Stimulated activated CD8-positive, alpha-beta memory T cell treated with anti-CD3 and anti-CD28 coated beads, Interleukin-4, amount 100 ng/mL, for 48 hours (primary cell): ENCODE measurements at regions not wholly inside any gene's neighbourhood (a gene's known extent, or its start where the extent isn't known, plus 50 kb on each side); places are given as distances from the start of the nearest gene placed in this dataset.

Experiments used
- DNase-seq: peaks from one replicate; pipeline ENCODE4 v3.0.0-alpha.2; 2020

DNA sequence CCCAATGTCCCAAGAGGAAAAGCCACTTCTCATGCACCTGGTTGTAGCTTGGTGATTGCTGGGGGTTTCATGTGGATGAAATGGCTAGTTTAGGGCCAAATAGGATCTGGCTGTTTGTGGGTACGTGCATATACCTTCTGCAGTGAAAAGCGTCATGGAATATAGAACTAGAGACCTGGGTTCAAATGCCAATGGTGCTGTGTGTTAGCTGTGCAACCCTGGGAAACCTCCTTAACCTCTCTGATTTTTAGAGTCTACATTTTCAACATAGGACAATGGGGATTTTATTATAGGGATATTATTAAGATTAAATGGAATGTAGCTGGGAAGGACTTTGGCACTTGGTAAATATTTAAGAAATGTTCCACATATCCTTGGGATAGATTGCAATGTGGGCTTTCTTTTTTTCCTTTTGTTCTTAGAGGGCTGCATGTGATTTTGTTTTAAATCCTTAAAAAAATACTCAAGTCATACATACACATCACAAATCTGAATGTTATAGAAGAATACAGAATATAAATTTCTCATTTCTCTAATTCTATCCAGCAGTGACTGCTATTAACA lies 112.6 kb upstream of the E2F8 start:
- DNase-seq, result no peak

DNA sequence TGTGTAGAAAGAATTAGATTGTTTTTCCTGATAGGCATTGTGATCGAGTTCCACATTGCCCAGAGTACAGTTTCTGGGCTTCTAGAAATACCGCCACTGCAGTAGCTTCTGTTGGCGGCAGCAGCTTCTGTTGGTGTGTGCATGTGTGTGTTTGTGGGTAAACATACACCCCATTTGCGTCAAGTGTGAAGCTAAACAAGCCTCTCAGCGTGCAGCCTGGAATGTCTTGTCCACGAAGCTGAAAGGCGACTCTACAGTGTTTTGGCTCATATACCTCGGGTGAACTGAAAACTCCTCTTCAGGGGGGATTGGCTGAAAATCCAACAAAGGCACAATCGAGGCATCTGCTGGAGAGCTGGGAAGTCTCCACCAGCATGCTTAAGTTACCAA lies 112.0 kb upstream of the E2F8 start:
- DNase-seq, result no peak

DNA sequence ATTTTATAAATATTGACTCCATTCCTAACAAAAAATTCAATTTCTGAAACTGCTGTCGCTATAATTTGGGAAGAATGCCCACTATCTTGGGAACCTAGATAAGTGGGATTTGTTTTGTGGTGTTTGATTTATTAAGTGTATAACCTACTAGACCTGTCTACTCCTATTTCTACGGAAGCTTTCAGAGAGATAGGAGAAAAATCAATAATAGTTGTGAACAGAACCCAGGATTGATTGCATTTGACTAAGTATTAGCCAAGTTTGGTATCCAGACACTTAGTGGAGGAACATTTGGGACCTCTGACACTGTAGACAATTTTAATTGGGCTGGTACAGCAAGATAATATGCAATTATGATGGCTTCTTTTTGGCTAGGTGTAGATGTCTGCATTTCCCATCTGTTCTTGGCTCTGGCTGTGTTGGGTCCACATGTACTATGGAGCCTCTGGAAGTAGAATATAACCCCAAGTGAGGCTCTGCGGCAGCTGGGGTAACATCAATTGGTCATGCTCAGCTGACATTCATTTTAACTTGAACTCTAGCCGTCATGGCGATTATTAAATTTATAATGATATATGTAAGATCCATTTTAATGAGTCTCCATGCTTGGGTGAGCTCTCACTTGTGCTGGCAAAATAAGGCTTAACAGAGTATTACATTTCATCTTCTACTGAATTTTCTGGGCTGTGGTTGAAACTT lies 111.5 kb upstream of the E2F8 start:
- DNase-seq, result no peak

DNA sequence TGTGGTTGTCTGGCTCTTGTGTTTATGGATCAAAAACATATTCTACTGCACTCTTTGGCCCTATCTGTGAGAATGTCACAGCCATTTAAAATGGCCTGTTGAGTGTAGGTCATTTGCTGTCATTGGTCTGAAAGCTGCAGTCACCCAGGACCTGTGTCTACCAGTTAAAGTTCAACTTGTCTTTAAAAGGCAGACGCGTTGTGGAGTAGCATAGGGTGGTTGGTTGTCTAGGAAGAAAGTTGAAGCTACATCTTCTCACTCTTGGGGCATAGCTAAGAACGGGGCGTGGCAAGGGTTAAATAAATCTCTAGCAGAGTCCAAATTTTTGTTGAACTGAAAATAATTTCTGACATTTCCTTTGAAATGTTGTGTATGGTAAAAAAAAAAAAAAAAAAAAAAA lies 110.7 kb upstream of the E2F8 start:
- no peak for DNase-seq

DNA sequence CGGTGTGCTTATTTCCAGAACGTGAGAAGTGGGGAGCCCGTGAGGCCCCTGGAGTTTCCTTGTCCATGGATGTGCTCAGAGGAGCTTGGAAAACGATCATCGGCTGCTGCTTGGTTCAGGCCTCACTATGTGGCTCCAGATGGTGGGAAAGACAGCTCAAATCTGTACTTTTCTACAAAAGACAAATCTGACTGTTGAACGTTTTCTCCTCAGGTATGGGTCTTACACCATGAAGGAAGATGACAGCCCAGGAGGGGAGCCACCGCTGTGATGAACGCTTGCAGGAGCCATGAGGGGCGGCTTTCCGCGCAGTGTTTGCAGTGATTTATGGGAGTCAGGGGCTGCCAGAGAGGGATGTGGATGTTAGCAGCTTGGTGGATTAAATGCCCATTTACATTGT lies 109.4 kb upstream of the E2F8 start:
- no peak for DNase-seq

DNA sequence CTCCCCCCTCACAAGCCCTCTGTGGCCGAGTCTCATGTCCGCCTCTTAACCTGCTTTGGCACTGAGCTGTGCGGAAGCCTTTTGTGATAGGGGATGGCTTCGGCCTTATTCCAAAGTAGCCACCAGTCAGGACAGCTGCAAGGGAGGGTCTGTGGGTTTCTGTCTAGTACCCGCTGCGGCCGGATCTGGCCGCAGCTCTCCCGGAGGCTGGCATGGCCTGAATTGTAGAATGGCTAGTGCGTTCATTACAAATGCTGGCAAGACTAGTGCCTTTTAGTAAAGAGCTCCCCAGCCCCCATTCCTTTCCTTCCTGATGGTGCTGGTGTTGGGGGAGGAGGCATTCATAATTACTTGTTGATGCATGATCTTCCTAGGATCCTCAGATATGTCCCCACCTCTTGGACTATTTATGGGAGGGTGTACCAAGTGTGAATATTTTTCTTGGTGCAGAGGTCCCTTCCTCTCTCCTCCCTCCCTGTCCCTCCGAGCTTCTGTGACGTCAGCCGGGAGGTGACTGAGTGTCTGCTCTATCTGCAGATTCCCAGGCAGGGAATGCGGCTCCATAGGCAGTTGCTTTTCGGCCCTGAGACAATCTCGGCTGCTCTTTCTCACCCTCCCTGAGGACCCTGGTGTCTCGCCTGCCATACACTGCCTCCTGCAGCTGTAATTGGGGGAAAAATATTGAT lies 108.7 kb upstream of the E2F8 start:
- DNase-seq, result no peak

DNA sequence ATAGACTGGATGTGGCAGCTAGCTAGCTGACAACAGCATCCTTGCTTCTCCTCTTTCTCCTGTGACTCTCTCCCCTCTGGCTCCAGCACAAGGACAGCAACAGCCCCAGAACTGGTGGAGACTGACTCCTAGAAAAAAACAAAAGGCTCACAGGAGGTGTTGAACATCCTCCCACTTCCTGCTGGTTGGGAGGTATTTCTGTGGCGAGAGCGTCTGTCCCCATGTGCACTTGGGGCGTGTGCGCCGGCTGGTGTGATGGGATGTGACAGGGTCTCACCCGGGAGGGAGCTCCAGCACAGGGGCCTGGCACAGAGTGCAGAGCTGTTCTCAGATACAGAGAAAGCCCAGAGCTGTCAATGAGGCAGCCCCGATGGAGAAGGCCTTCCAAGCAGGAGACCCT lies 107.2 kb upstream of the E2F8 start:
- DNase-seq, result no peak

DNA sequence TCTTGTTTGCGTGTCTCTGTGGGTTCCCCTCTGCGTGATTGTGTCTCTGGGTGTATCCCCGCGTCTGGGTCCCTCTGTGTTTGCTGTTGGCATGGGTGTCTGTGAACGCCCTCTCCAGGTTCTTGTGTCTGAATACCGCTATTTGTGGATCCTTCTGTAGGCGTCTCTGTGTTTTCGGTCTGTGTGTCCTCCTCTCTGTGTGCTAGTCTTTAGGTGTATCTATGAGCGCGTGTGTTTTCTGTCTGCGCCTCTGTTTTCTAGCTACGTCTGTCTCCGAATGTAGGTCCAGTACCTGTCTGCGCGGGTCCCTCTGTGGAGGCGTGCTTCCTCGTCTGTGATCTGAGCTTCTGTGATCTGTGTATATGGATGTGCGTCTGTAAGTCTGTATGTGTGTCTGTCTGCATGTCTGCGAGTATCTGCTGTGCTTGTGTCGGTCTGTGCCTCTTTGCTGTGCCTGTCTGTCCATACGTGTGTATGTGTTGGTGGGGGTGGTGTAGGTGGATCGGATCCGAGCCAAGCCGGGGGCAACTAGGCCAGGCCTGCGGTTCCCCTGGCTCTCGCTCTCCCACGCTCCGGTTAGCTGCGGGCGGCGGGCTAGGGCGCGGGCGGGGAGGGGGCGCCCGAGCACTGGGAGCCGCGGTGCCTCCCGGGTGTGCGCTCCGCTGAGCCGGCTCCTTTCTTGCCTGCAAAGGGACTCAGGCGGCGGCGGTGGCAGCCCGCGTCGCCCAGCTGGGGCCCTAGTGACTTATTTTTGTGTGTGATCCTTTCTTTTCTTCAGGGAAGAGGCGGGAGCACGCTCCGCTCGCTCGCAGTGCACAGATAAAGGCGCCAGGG lies 105.3 kb upstream of the E2F8 start:
- DNase-seq, result no peak

DNA sequence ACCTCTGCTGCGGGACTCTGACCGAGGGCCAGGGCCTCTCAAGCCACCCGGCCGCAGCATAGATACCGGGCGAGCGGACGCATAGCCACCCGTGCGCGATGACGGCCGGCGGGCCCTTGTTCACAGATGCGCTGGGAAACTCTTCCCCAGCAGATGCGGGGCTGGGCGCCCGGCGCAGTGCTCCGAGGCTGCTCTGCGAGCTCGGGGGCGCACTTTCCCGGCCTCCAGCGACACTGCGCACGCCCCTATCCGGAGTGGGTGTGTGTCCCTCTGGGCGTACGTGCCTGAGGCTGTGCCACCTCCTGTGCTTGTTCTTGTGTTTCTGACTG lies 104.7 kb upstream of the E2F8 start:
- no peak for DNase-seq

DNA sequence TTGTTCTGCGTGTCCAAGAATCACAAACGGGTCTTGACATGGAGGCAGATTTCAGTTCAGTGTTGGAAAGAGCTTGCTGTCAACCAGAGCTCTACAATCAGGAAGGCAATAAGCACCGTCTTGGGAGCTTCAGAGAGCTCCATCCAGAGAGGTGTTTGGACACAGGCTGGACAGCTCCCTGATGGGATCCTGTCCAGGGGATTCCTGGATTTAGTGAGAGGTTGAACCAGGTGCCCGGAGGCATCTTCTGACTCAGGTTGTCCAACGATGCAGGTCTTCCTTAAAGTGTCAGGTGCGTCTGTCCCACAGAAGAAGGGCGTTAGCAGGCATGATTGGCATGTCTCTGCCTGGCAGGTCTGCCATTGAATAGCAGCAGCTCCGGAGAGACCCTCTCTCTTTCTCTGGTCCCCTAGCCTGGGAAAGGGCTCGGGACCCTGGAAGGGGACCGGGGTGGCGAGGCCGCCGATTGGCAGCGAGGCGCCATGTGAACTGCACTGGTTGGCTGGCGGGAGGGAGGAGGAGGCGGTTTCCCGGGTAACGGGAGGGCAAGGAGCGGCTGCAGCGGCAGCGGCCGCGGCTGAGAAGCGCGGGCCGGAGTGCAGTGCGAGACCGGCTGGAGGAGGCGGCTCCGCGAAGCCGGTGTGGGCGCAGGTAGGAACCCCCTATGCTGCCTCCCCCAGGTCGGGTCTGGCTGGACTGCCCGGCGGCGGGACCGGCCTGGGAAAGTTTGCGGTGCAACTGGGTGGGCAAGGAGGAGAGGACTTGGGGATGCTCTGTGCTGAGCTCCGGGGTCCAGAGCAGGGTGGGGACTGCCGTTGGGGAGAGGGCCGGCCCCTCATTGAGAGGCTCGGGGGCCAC lies 104.1 kb upstream of the E2F8 start:
- DNase-seq, result no peak

DNA sequence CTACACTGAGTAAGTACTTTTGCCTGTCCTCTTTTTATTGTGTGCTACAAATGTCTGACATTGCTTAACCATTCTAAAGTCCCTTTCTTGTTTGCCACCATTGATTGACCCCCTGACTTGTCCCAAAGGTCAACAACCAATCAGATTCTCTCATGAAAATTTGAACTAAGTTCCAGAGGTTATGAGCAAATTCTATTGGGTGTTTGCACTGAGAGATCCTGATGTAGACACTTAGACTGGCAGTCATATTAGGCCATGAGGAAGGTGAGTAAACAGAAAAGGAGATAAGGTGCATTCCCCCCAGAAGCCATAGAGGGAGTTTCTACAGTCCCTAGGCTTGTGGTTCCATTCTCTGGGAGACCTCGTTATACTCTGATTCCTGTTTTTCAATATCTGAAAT lies 101.3 kb upstream of the E2F8 start:
- DNase-seq, result no peak

DNA sequence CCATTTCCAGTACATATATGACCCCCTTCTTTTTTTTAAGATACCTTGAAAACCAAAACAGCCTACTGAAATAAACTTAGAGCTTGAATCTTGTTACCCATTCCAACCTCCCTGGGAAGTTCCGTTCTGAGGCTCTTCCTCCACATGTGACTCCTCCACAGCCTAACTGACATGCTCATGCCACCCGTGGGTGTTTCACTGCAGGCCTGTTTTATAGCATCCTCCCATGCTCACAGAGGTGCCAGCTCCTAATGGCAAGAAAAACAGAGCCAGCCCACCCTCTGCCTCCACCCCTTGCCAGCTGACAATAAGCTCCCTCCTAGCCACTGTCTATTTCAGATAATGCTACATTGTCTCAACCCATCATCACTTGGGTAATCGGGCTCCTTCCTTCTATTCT lies 97.6 kb upstream of the E2F8 start:
- DNase-seq, result no peak

DNA sequence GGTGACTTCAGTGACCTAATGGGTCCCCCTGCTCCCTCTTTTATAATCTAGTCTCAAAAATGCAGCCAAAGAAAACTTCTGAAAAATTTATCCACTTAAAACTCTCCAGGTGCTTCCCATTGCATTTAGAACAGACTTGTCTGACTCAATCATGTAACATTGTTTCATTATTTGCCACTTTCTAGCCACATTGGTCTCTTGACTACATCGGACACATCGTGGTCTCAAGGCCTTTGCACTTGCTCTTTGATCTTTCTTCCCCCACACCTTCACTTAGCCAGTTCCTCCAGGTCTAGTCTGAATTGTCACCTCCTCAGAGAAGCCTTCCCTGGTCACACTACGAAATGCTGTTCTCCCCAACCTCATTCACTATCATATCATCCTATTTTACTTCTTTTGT lies 97.0 kb upstream of the E2F8 start:
- no peak for DNase-seq

DNA sequence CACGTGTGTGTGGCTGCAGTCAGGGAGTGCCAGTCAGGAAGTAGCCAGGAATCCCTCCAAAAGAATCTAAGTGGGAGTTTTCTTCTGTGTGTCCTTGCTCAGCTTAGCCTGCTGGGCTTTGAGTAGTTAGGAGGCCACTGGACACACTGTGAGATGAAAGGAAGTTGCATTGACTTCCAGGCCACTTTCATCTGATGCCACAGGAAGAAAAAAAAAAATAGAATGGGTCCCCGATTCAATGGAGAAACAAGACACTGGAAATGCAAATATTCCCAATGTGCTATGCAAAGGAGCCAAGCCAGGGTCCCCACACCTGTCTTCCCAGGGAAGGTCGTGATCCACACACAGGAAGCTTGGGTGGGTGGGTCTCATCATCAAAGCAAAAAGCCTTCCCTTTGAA lies 95.6 kb upstream of the E2F8 start:
- no peak for DNase-seq

DNA sequence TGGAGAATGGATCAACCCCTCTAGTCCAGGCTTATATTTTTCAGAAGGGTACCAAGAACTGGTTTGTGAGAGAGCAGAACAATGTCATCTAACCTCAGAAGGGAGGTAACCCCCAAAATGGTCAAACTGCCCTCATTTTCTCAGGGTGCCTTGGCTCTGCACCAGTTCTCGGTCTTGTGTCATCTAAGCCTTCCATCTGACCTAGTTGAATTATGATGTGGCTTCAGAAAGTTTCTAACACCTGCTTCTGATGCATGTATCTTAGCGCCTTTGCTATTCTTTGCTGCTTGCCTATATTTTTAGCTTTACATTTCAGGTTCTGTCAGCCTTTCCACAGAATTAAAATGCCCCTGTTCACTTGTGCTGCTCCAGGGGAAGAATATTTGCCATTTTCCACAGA lies 91.7 kb upstream of the E2F8 start:
- DNase-seq, result no peak

DNA sequence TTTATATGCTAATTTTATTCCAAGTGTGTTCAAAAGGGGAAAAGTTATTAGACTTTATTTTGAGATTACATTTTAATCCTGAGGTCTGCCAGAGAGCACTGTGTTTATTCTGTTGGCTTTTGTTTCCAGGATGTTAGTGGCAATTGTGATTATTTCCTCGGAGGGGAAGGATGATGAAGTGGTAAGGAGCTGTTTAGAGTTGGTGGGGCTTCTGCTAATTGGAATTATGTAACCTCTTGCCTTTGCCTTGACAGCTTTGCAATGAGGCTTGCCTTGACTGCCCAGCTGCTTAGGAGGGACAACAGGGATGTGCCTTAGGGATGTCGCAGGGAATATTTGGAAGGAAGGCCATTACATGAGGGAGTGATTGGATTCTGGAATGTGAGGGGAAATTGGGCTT lies 89.7 kb upstream of the E2F8 start:
- no peak for DNase-seq

DNA sequence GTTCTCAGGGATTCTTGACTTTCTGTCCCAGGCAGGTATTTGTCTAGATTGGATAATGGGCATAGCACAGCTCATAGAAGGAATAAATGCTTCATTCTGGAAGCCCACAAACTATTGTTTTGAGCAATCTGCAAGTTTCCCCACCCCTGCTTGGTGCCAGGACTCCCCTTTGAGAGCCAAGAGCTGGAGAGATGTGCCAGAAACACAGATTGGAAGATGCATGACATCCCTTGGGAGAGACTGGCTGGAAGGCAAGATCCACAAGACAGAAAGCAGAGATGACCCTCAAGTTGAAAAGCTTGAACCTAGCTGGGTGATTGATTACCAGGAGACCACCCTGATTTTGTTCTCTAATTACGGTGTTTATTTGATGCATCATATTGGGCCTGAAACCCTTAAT lies 89.2 kb upstream of the E2F8 start:
- DNase-seq, result no peak

DNA sequence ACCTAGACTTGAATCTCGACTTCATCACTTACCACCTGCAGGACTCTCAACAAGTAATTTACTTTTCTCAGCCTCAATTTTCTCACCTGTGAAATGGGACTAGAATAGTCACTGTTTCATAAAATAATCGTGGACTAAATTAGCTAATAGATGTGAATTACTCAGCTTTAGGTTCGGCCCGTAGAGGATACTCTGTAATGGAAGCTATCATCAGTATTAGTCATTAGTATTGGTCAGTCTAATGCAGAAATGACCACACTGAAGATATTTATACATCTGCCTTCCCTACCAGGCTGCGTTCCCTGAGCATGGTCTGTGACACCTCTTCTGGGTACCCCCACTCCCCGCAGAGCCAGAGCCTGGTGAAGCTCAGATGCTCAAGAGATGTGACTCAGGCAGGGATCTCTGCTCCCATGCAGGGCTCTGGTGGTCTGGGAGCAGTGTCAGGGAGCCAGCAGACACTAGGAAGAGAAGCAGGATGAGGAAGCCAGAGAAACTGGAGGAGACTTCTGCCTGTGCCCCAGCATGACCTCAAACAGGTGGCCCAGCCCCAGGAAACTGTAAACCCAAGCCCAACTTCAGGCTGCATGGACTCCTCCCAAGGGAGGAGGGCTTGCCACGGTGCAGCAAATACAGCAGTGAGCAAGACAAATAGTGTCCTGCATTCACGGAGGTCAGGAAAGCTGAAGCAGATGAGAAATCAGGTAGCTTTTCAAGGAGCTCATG lies 88.0 kb upstream of the E2F8 start:
- no peak for DNase-seq

DNA sequence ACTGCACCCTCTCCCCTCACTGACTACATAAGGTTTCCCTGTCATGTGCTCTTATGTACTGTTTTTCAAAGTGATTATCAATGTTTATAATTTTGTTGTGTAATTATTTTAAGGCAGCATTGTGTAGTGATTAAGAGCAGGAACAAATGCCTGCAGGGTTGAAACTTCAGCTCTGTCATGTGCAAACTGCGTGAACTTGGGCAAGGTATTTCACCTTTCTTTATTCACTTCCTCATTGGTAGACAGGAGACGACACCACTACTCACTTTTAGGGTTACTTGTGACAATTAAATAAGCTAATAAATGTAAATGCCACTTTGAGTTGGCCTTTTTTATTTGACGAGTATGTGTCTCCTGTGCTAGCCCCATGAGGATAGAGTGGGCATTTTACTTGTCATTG lies 86.5 kb upstream of the E2F8 start:
- DNase-seq, result no peak

DNA sequence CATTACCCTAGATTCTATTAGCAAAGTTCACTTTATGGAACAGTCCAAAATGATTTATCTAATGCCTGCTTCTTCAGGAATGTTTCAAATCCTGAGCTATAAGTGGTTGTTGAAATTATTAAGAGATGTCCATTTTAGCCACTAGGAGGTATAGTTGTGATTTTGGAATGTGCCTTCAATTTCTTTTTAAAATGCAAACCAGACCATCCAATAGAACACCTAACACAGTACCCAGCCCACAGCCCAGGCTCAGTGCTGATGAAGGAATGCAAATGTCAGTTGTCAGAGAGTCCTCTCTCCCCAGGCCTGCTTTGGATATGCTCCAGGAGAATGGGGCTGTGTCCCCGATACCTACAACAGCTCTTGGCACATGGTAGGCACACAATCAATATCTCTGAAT lies 85.8 kb upstream of the E2F8 start:
- DNase-seq, result no peak

DNA sequence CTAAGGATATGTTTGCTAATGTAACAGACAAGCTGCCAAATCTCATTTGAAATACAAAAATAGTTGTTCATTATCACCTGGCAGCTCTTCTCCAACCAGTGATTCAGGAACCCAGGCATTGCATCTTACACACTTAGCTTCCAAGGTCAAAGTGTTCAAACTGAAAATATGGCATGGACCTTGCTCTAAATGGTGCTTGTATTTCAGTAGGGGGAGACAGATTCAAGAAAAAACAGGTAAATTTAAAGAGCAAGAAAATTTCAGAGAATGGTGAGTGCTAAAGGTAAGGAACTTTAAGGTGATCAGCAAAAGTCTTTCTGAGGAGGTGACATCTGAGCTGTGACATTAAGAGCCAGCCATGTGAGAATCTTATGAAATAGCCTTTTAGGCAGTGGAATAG lies 82.8 kb upstream of the E2F8 start:
- no peak for DNase-seq

DNA sequence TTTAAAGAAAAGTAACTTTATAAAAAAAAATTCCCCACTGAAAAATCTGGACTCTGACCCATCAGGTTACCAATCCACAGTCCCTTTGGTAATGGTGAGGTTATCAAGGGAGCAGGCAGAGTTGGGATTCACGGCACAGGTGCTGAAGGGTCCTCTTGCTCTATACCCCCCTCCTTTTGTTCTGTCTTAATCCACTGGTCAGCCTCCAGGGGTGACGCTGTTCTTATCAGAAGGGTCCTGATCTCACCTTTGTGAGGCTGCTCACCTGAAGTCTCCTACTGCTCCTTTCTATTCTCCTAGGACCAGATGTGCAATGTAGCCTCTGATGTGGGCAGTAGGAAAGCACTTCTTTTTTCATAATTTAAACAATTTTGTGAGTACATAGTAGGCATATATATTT lies 80.6 kb upstream of the E2F8 start:
- no peak for DNase-seq
